Epithelial cell of proximal tubule (primary cell): ENCODE measurements at regions not wholly inside any gene's neighbourhood (a gene's known extent, or its start where the extent isn't known, plus 50 kb on each side); places are given as distances from the start of the nearest gene placed in this dataset.

Source experiments
- DNase-seq: peaks from one replicate; pipeline ENCODE4 v3.0.0-alpha.2; 2011; ENCODE audit warnings: low read depth
- H3K4me3 ChIP-seq: 2 replicates; pipeline ENCODE4 v1.5.1; 2011; ENCODE audit warnings: low read depth, mild to moderate bottlenecking, low read length
- TF ChIP-seq, protein P1 (sequence below): conservative IDR thresholded peaks from 2 replicates; pipeline ENCODE4 v1.5.1; 2012; ENCODE audit warnings: low read depth, mild to moderate bottlenecking, low read length

DNA sequence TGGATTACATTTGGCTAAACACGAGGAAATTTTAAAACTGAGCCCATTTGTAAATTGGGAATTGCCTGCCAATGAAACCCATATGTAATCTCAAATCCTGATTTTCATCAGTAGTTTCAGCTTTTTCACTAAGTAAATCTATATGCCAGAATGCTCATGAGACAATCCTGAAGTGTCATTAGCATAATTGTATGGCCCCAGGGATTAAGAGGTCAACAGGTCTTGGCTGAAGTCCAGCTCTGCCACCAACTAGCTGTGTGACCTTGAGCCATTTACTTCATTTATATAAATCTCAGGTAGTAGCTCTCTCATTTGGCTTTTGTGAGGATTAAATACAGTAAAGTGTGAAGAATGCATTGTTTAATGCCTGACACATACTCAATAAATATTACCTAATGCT is 320.5 kb upstream of the EMCN start:
- TF ChIP-seq, protein P1, sequence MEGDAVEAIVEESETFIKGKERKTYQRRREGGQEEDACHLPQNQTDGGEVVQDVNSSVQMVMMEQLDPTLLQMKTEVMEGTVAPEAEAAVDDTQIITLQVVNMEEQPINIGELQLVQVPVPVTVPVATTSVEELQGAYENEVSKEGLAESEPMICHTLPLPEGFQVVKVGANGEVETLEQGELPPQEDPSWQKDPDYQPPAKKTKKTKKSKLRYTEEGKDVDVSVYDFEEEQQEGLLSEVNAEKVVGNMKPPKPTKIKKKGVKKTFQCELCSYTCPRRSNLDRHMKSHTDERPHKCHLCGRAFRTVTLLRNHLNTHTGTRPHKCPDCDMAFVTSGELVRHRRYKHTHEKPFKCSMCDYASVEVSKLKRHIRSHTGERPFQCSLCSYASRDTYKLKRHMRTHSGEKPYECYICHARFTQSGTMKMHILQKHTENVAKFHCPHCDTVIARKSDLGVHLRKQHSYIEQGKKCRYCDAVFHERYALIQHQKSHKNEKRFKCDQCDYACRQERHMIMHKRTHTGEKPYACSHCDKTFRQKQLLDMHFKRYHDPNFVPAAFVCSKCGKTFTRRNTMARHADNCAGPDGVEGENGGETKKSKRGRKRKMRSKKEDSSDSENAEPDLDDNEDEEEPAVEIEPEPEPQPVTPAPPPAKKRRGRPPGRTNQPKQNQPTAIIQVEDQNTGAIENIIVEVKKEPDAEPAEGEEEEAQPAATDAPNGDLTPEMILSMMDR, result no peak
- no peak for DNase-seq
- H3K4me3 ChIP-seq, result no peak overlapping the region

DNA sequence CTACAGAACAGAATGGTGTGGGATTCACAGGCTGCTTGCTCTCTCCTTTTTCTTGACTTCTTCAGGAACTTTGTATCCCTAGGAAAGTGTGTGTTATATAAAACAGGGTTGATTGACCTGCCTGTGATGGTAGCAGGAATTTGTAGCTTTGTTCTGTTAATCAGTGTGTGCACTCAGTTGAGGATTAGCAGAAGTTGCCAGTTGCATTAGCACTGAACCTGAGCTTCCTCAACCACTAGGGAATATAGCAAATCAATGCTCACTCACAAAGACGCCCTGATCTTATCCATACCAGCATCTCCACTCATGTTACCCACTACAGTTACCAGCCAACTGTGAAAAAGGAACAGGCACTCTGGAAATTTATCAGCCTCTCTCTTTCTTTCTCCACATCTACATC is 319.1 kb upstream of the EMCN start:
- DNase-seq, result peak; percentile 16
- H3K4me3 ChIP-seq, result no peak overlapping the region
- TF ChIP-seq, protein P1, result no peak

DNA sequence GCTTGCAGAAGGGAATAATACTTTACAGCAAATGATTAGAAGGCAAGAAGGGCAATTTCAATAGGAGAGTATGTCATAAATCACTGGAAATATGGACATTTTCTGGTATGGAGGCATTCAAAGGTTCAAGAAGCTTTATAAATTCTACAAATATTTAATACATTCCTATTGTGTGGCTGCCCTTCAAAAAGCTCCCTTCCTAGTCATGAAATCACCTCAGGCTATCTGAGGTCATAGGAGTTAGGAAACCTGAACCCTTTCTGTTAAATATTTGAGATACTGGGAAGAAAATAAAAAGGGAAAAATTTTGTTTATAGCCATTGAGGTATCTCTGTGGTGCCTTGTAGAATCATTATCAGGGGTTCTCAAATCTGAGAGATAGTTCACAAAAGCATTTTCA is 316.8 kb upstream of the EMCN start:
- H3K4me3 ChIP-seq, result no peak overlapping the region
- TF ChIP-seq, protein P1, result no peak
- no peak for DNase-seq

DNA sequence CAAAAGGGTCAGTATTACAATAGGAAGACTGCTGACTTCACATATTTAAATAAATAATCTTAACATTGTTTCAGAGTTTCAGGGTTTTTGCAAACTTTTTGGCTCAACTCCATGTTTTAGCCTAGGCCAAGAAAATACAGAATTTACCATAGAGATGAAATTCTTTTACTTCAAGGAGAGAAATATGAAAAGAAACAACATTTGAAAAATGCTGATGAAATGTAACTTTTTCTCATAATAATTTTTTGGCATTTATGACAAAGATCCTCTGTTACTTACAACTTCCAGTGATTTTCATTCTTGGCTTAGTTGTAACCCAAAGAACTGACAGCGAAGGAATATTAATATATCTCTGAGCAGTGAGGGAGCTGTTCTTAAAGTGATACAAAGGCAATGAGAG is 316.1 kb upstream of the EMCN start:
- DNase-seq, result no peak
- TF ChIP-seq, protein P1, result no peak
- no peak overlapping the region for H3K4me3 ChIP-seq

DNA sequence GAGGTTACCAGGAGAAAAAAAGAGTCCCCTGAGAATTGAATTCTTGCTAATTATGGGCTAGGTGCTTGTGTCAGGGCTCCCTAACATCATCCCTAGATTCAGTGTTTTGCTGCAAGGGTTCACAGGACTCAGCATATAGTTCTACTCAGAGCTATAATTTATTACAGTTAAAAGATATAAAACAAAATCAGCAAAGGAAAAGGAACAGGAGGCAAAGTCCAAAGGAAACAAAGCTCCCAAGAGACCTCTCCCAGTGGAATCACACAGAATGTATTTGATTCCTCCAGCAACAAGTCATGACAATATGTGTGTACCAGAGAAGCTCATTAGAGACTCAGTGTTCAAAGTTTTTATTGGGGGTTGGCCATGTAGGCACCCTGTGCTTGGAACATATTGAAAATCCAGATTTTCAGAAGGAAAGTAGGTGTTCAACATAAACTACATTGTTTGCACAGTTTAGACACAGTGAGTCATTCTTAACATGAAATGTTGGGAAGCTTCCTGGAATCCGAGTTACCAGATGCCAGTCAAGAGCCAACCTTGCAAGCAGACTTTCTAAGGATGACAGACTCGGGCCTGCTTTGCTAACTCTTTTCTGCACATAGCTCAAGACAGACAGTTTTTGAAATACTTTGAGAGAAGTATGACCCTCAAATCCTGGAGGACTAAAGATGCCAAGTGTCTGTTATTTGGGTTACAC is 311.3 kb upstream of the EMCN start:
- peak; percentile 13 for DNase-seq
- no peak overlapping the region for H3K4me3 ChIP-seq
- TF ChIP-seq, protein P1, result no peak

DNA sequence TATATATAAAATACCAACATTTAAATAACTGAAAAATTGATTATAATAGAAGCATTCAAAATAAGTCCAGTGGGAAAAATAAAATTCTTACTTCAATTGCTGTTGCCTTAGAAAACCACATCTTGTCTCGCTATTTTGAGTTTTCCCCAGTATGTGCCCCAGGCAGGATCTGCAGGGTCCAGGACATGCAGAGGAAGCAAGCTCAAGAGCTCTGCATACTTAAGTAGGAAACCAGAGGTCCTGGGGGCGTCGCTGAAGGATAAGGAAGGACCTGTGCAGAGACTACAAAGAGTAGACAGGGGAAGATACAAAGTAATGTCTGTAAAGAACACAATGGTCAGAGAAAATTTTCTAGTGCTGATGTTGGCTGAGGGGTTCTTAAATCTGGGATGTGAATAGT is 310.5 kb upstream of the EMCN start:
- TF ChIP-seq, protein P1, result no peak
- no peak for DNase-seq
- no peak overlapping the region for H3K4me3 ChIP-seq

DNA sequence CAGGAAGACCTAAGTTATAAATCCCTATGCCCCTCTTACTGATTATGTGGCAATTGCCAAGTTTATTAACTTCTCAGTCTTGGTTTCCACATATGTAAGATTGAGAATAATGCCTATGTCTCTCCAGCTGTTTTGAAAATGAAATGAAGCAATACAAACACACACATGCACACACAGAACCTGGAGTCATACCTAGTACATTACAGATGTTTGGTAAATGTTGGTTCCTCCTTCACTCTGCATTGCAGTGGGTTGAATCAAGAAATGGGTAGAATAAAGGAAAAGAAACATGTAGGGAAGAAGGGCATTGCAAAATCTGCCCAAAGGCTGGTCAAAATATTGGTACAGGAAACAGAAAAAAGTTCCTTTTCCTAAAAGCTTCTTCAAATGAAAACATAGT is 309.9 kb upstream of the EMCN start:
- TF ChIP-seq, protein P1, result no peak
- H3K4me3 ChIP-seq, result no peak overlapping the region
- no peak for DNase-seq
